ENCODE measurements at regions not wholly inside any gene's neighbourhood (a gene's known extent, or its start where the extent isn't known, plus 50 kb on each side); places are given as distances from the start of the nearest gene placed in this dataset.
A peak's percentile ranks its signal among the peaks of the same experiment; 100 is the strongest.
"Not testable (repeated sequence)": the region's sequence is repeated elsewhere in the genome, so short reads cannot be mapped to it uniquely, and the experiment has no call there.

DNA sequence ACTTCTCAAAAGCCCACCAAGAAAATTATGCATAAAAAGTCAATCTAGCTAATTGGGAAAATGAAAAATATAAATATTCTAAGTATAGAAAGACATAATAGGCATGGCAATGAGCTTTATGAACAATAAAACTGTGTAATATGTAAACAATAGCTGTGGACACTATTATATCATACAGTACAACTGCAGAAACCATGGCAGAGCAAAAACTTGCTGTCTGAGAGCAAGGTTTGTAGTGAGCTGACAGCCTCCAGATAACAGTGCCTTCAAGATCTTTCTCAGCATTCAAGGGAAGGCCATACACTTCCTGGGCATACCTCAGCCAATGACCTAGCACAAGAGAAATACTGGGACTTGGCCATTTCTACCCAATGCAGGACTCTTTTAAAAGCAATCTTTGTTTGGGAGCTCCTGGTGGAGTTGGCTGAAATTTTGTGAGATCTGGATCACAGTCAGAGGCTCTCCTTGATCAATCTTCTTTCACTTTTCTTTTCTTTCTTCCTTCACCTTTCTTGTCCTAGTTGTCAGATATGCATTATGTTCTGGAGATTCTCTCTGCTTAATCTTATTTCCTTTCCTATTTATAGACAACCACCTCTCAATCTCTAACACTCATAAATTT lies 427.2 kb upstream of the UBE2E3 start:
- TF ChIP-seq, protein P1, sequence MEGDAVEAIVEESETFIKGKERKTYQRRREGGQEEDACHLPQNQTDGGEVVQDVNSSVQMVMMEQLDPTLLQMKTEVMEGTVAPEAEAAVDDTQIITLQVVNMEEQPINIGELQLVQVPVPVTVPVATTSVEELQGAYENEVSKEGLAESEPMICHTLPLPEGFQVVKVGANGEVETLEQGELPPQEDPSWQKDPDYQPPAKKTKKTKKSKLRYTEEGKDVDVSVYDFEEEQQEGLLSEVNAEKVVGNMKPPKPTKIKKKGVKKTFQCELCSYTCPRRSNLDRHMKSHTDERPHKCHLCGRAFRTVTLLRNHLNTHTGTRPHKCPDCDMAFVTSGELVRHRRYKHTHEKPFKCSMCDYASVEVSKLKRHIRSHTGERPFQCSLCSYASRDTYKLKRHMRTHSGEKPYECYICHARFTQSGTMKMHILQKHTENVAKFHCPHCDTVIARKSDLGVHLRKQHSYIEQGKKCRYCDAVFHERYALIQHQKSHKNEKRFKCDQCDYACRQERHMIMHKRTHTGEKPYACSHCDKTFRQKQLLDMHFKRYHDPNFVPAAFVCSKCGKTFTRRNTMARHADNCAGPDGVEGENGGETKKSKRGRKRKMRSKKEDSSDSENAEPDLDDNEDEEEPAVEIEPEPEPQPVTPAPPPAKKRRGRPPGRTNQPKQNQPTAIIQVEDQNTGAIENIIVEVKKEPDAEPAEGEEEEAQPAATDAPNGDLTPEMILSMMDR (IDR thresholded peaks at IDR 0.05; ENCODE audit: control insufficient read depth, extremely low read depth, insufficient read depth) = no peak
- peak; percentile 49 for DNase-seq (ENCODE audit: low read depth)
- H3K4me3 ChIP-seq (ENCODE audit: low read depth, low read length) = no peak overlapping the region

DNA sequence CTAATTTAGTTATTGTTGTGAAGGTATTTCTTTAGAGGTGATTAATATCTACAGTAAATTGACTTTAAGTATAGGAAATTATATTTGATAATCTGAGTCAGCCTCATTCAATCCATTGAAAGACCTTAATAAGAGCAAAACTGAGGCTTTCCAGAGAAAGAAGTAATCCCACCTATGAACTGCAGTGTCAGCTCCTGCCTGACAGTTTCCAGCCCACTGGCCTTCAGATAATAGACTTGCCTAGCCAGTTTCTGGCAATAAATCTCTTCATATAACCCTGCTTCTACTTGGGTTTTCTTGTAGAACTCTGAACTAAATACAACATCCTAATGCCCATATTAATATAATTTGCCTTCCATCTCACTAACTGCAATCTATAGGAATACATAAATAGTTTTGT lies 437.9 kb upstream of the UBE2E3 start:
- TF ChIP-seq, protein P1 (IDR thresholded peaks at IDR 0.05; ENCODE audit: control insufficient read depth, extremely low read depth, insufficient read depth) = no peak
- H3K4me3 ChIP-seq (ENCODE audit: low read depth, low read length) = no peak overlapping the region
- DNase-seq (ENCODE audit: low read depth) = no peak

DNA sequence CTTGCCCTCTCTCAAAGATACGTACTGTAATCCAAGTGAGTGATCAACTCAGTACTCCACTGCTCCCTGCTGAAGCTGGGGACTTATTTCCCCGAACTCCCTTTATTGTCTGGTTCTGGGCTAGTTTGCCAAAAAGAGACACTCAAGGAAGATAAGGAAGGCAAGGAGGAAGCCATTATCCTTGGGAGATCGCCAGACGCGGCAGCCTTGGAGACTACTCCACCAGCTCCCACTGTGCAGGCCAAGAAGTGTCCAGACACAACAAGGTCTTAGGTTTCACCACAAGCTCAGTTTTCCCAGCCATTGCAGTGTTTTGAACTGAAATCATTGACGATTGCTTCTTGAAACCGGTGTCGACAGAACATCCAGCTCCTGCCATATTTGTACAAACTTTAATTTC lies 439.6 kb upstream of the UBE2E3 start:
- no peak for DNase-seq (ENCODE audit: low read depth)
- no peak overlapping the region for H3K4me3 ChIP-seq (ENCODE audit: low read depth, low read length)
- TF ChIP-seq, protein P1 (IDR thresholded peaks at IDR 0.05; ENCODE audit: control insufficient read depth, extremely low read depth, insufficient read depth) = no peak

DNA sequence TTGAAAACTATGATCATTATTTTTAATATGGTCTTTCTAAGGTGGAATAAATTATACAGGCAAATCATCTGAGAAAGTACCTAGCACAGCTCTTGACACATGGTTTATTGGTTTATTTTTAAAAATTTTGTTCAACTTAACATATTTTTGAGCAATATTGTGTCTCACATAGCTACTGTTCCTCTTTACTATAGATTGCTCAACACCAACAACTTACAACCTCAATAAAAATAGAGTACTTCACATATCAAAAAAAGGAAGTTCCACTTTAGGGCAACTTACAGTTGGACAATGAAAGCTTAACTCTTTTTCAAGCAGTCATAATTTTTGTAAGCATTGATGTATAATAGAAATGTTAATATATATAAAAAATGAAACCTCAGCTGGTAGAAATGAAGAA lies 440.9 kb upstream of the UBE2E3 start:
- TF ChIP-seq, protein P1 (IDR thresholded peaks at IDR 0.05; ENCODE audit: control insufficient read depth, extremely low read depth, insufficient read depth) = no peak
- no peak for DNase-seq (ENCODE audit: low read depth)
- no peak overlapping the region for H3K4me3 ChIP-seq (ENCODE audit: low read depth, low read length)

DNA sequence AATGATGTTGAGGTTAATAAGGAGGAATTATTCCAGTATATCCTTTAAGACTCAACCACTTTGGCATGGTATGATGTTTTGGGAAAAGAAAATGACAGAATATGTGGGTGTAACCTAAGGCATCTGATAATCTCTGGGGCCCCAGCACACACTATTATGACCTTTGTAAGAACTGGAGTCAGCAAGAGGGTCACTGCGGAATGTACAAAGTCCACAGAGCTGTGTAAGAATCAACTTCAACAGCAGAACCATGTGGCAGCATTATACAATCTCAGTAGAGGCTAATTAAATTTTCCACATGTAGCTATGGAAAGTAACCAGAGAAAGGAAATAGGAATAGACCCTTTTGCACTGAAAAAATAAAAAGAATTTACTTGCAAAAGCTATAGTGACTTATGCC lies 445.1 kb upstream of the UBE2E3 start:
- TF ChIP-seq, protein P1 (IDR thresholded peaks at IDR 0.05; ENCODE audit: control insufficient read depth, extremely low read depth, insufficient read depth) = no peak
- no peak for DNase-seq (ENCODE audit: low read depth)
- H3K4me3 ChIP-seq (ENCODE audit: low read depth, low read length) = no peak overlapping the region

DNA sequence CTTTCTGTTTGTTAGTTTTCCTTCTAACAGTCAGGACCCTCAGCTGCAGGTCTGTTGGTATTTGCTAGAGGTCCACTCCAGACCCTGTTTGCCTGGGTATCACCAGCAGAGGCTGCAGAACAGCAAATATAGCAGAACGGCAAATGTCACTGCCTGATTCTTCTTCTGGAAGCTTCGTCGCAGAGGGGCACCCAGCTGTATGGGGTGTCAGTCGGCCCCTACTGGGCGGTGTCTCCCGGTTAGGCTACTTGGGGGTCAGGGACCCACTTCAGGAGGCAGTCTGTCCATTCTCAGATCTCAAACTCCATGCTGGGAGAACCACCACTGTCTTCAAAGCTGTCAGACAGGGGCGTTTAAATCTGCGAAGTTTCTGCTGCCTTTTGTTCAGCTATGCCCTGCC lies 448.6 kb upstream of the UBE2E3 start:
- H3K4me3 ChIP-seq (ENCODE audit: low read depth, low read length); DNase-seq (ENCODE audit: low read depth): not testable (repeated sequence)

DNA sequence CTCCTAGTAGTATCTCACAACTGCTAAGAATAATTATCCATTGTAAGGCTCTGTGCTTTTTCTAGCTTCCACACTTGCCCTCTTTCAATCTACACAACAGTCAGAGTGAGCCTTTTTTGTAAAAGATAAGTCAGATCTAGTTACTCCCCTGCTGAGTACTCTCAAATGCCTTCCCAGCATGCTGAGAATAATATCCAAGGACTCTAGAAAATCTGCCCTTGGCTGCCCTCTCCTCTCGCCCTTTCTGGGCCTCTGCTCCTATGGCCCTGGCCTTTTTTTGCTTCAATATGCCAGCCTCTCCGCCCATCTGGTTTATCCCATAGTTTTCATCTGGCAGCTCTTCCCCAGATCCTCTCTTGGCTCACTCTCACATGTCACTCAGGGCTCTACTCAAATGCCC lies 455.9 kb upstream of the UBE2E3 start:
- TF ChIP-seq, protein P1 (IDR thresholded peaks at IDR 0.05; ENCODE audit: control insufficient read depth, extremely low read depth, insufficient read depth) = no peak
- no peak for DNase-seq (ENCODE audit: low read depth)
- no peak overlapping the region for H3K4me3 ChIP-seq (ENCODE audit: low read depth, low read length)
